ELR (cell line): ENCODE measurements at regions not wholly inside any gene's neighbourhood (a gene's known extent, or its start where the extent isn't known, plus 50 kb on each side); places are given as distances from the start of the nearest gene placed in this dataset.

Experiments used
- DNase-seq: peaks from one replicate; pipeline ENCODE4 v3.0.0-alpha.2; 2015; ENCODE audit warnings: low read depth

DNA sequence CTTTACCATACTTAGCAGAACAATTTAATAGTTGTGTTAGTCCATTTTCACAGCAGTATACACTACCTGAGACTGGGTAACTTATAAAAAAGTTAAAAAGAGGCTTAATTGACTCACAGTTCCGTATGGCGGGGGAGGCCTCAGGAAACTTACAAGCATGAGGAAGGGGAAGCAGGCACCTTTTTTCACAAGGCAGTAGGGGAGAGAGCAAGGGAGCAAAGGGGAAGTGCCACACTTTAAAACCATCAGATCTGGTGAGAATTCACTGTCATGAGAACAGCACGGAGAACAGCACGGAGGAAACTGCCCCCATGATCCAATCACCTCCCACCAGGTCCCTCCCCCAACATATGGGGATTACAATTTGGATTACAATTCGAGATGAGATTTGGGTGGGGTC lies 269.9 kb downstream of the MTRR start:
- DNase-seq: no peak

DNA sequence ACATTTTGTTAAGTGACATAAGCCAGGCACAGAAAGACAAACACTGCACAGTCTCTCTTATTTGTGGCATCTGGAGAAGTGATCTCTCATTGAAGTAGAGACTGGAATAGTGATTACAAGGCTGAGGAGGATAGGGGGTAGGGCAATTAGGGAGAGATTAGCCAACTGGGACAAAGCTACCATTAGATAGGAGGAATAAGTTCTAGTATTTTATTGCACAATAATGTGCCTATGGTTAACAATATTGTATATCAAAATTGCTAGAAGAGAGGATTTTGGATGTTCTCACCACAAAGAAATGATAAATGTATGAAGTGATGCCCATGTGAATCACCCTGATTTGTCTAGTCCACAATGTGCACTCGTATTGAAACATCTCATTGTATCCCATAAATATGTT lies 281.8 kb downstream of the MTRR start:
- DNase-seq: no peak

DNA sequence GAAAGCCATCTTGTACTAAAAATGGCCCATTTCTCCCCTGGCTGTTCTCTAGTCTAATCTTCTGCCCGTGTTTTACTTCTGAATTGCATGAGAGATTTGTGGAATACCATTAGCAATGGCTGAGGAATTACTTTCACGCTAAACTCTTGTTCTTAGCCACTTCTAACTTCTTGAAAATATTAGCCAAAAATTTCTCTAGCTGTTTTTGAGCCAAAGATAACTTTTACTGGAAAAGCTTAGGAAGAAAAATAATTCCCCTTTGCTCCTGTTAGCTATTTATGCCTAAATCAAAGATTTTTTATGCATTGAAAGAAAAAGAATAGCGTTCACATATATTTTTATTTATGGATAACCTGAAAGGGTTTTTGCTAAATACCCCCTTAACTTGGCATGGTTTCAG lies 287.8 kb downstream of the MTRR start:
- DNase-seq: no peak

DNA sequence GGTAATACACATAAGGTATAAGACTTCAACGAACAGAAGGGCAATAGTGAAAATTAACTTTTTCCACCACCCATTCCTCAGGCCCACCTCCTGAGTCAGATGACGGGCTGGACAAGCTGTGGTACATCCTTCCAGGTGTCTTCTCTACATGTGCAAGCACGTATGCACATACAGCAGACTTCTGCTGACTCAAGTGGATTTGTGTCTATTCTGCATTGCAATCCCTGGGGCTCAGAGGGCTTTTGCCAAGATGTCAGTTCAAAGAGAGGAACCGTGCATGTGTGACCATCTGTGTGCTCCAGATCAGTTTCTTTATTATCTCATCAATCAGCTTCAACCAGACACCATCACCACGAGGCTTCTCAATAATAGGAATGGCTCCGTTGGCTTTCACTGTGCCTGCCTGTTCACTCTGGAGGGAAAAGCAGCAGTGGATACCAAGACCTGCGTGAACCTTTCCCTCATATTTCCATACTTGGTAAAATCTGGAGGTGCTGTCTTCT lies 288.4 kb downstream of the MTRR start:
- DNase-seq: no peak

DNA sequence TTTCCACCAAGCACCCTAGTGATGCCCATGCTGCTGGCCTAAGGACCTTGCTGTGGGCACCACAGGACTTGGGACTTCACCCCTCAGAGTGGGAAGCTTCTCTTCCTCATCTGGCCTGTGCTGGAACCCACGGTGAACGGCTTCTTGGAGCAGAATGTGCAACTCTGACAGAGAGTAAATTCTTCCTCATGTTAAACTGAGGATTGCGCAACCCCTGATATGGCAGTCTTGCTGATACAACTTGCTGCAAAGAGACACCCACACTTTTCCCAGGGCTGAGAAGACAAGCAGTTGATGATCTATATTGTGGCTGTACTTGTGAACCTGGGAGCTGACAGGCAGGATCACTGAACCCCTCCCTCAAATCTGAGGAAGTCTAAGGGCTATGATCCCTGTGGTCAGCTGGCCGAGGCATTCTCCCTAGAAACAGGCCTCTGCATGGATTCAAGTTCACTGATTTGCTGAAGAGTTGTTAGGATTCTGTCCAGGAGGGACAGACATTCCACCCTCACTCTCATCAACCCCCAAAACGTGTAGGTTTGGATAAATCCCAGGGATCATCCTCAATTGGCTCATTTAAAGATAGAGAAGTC lies 307.2 kb downstream of the MTRR start:
- no peak for DNase-seq

DNA sequence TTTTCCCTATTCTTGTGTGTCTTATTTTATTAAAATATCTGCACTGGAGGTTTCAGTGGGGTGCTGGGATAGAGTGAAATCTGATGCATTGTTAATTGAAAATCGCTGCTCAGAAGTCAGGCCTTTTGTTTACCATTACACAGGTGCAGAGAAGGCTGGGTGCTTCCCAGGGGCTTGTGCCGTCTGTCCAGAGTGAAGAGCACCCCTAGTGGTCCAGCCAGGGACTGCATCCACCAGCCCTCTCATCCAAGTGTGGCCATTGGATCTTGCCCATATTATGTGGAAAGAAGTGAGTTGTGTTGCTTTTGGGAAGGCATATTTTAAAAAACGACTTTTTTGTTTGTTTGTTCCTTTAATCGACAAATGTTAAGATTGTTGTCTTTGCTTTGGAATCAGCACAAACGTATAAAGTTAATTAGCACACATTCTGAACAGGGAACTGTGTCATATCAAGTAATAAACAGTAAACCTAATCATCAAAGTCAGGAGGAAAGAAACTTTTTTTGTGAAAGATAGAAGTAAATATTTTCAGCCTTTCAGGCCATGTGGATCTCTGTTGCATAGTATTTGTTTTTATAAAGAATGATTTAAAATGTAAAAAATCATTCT lies 315.6 kb downstream of the MTRR start:
- DNase-seq: peak; percentile 33

DNA sequence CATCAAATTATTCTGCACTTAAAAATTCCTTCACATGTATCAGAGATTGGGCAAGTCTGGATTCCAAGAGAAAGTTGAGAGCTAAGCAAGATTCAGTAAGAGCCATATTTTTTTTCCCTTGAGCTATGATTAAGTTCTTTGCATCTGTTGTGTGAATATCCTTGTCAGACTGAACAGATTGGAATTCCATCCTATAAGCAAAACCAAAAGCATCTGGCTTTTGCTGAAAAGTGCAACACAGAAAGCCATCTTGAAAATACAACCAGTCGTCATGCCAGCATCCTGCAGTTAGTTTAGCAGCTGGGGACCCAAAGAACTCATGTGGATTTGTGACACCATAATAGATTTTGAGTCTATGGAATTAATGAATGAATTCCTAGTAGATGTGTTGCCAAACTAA lies 316.9 kb downstream of the MTRR start:
- no peak for DNase-seq

DNA sequence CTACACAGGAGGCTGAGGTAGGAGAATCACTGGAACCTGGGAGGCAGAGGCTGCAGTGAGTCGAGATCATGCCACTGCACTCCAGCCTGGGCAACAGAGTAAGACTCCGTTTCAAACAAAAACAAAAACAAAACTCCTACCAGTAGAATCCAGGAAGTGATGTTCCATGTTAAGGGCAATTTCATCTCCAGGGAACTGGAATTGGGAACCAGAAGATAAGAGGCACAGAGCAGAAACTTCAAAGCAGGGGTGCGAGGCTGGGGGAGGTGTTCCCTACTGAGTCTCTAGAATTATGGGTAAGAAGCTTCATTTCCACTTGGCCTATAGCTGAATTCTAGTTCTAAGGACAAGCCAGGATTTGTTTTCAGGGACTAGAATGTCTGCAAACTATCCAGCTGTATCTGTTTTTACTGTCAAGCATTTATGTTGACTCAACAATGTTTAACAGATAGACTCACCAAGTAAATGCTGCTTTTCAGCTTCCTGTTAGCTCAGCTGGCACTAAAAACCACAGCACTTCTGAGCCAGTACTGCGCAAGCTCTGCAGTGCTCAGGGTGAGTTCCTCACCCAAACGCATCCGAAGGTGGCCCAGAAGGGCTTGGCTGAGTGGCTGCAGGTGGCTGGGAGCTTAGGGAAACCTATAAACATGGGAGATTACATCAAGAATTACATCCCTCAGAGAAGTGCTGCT lies 320.1 kb downstream of the MTRR start:
- DNase-seq: no peak

DNA sequence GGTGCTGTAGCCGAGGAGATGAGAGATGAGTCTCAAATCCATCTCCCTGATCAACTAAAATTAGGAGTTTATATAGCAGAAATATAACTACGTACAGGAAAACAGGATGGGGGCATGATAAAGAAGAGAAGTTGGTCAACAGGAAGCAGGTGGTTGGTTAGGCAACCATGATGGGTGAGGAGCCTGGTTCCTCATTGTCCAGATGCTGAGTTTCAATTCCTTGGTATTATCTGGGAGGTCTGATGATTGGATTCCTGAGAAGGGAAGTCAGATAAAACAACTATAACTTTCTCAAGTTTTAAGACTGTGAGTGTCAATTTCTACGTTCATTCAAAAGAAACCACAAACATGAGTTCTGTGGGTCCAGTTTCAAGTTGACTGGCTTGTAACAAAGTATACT lies 323.9 kb downstream of the MTRR start:
- DNase-seq: no peak

DNA sequence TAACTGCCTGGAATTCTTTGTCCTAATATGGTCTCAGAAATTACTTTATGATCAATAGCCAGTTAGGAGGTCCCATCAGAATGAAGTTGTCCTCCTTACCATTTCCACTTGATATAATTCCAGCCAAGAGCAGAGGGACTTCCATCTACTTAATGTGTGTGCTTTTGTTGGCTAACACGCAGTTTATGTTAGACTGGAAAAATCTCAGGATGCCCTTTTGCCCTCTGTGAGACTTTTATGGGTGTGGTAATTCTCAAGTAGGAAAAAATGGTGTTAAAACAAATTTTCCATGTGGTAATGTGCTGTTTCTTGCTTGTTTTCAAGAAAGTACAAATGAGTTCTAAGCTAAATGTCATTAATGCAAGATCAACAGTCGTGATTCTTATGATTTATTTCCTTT lies 327.1 kb downstream of the MTRR start:
- no peak for DNase-seq

DNA sequence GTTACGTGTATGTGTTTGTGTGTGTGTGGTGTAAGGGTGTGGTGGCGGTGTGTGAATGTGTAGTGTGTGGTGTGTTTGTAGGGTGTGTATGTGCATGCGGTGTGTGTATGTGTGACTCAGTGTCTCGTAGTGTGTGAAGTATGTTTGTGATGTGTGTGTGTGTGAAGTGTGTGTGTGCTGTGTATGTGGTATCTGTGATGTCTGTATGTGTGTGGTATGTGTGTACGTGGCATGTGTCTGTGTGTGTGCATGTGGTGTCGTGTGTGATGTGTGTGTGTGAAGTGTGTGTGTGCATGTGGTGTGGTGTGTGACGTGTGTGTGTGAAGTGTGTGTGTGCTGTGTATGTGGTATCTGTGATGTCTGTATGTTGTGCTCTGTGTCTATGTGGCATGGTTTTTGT lies 339.4 kb downstream of the MTRR start:
- no peak for DNase-seq

DNA sequence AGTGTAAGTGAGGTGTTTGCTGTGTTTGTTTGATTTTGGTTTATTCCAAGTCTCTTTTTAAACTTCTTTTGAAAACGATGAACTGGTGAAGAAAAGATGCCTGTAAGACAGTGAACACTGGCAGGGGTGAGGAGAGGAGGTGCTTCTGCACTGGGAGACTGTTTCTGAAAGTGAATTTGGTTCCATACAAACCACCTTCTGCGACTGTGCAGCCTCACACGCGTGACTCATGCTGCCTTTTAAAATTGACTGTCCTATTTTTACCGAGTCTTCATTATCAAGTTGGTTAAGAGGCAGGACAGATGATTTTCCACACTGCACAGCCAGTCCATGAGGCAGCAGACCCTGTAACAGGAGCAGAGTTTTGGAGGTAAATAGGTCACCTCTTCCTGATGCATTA lies 340.6 kb downstream of the MTRR start:
- no peak for DNase-seq

DNA sequence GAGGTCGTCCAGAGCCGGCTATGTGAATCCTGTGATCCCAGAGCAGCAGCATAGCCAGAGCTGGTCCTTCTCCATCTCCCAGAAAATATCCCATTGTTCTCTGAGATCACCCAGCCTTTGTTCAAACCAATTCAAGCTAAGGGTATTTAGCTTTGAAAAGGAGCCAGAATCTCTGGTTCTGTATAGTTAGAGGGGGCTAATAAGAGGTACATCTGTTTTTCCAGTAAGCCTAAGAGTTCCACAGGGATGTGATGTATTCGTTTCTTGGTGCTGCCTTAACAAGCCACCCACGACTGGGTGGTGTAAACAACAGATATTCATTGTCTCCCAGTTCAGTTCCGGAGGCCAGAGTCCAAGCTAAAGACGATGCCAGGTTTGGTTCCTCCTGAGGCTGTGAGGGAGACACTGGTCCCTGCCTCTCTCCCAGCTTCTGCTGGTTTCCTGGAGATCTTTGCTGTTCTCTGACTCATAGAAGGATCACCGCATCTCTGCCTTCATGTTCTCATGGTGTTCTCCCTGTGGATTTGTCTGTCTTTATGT lies 344.8 kb downstream of the MTRR start:
- DNase-seq: no peak

DNA sequence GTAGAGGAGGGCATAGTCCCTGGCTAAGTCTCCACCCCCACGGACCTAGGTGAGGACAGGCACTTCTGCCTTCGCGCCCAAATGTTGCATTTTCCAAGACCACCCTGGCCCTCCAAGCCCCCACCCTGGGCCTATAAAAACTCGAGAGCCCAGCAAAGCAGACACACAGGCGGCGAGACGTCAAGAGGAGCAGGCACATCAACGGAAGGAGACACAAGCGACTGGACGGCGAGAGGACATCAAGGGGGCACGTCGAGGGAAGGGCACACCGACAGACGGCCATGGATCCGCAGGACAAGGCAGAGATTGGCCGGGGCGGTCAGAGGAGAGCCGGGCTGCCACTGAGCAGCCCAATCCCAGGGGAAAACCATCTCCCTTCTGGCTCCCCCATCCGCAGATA lies 348.0 kb downstream of the MTRR start:
- DNase-seq: no peak

DNA sequence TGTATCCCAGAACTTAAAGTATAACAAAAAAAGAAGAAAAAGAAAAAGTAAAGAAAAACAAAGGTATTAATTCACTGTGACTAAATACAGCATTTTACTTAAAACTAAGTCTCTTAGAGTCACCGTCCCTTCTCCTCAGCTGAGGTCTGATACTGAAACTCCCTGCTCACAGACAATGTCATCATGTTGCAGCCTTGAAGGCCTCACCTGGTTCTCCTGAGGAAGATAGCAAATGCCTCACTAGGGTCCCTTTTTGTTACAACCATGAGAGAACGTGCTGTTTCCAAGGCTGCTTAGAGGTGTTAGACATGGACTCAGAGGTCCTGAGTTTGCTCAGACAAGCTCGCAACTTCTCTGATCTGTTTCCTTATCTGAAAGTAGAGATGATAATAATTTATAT lies 357.2 kb downstream of the MTRR start:
- DNase-seq: no peak

DNA sequence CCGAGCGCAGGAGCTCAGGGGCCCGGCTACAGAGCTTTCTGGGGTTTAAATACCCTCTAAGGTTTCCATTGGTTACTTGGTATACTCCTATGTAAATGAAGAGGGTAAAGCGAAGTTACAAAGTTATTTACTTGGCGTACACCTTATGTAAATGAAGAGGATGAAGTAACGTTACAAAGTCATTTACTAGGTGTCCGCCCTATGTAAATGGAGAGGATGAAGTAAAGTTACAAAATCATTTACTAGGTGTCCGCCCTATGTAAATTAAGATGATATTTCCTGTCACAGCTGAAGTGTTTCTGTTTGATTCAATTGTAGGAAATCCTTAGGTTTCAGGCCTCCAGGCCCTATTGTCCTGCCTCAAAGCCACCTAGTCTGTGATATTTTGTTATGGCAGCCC lies 358.2 kb downstream of the MTRR start:
- DNase-seq: no peak

DNA sequence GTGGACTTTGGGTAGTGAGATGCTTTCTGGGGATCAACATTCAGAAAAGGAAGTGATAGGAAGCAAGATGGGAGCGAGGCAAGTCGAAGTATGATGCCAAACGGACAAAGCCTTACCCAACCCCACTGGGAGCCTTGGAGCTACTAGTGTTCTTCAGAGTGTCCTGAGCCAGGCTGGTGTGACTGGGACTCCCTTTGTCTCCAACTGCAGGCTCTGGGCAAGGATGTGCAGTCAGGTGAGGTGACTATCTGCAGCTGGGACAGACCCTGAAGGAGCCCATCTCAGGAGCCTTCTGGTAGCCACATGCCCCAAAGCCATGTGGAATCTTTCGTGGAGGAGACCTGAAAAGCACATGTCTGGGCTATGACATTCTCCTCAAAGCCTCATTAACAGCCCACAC lies 360.6 kb downstream of the MTRR start:
- no peak for DNase-seq

DNA sequence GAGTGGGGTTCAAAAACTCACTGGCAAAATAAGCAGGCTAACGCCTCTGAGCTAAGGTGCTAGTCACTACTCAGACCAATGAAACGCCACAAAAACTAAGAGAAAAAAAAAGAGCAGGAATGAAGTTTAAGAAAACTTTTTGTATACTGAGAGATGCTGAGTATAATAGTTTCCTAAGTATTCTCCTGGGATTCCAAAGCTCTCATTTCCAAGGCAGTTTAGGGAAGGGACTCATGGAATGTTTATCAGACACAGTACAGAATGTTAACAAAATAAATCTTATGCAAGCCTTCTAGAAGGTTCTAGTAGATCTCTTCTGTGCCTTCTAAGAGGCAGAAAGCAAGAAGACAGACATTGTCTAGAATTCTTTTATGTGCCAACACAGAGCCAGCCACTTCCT lies 361.9 kb downstream of the MTRR start:
- DNase-seq: no peak

DNA sequence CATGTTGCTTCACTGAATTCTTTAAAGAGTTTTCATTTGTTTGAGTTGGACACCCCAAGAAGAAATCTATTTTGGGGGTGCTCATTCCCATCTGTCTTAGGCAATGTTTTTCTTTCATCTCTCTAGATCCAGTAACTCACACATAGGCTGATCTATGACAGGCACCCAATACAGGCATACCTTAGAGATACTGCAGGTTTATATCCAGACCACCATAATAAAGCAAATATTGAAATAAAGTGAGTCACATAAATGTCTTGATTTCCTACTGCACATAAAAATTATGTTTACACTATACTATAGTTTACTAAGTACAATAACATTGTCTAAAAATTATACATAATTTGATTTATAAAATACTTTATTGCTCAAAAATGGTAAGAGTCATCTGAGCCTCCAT lies 364.5 kb downstream of the MTRR start:
- DNase-seq: no peak

DNA sequence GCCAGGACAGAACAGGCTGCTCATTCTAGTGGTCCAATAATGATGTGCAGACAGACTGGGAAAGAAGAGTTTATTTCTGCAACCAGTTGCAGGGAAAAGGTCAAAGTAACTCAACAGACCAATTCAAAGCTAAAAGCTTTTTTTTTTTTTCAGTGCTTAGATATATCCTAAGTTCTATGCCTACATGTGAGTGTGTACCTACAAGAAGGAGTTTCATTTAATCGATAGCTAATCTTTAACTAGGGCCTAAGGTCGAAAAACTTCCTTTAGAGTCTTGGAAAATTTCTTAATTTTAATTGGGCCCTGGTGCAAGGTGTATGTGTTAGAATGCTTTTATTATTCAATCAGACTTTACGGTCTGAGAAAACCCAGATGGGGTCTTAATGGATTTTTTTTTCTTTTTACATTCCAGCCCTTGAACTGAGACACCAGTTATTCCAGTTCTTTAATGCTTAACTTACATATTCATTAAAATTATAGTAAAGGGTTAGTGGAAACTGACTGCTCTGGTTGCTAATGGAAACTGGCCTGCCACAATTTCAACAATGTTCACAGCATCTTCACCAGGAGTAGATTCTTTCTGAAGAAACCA lies 365.3 kb downstream of the MTRR start:
- no peak for DNase-seq

DNA sequence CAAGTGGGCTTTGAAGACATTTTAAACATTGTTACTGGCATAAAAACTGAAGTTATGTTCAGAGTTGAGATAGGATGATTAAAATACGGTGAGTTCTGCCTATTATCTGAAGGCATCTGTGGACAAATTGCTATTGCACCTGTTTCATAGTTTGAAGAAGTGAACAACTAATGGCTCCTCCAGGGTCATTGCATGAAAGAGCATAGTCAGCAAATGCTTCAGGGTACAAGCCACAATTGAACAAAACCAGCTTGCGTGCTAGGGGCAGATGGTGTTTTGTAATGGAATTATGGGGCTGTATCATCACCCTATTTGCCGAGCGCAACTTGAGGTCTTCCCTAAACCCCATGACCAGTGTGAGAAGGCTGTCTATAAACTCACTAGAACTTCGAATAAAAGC lies 369.1 kb downstream of the MTRR start:
- no peak for DNase-seq

DNA sequence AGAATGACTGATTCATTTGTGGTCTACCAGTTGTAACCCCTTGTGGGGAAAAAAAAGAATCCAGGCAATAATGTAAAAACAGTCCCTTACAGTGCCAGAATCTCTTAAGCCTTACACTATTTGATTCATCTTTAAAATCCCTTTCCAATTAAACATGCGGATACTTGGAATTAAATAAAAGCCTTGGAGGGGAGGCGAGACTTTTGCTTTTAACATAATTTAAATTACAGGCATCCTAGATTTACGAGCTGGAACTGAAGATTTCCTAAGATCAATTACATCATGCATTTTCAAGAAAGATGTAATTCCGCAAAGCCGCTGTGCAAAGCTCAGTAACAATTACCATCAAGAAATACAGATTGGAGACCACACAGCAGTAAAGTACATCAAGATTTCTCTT lies 370.2 kb downstream of the MTRR start:
- DNase-seq: no peak

DNA sequence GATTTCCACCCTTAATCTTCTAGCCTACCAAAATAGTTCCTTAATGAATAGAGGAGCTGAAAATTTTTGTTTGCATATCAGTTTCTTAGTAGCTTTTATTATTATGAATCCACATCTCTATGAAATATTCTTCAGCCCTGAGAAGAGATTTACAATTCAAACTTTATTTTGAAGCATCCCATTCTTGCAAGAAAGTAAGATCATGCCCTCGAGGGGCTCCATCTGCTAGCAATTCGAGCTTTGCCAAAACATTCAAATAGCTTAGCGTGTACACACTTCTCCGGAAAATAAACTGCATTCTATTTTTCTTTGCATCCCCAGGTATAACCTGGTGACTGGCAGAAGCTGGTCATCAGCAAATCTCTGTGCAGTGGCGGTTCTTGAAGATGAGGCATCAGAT lies 370.7 kb downstream of the MTRR start:
- DNase-seq: no peak
